GM21619 (cell line): ENCODE measurements at regions not wholly inside any gene's neighbourhood (a gene's known extent, or its start where the extent isn't known, plus 50 kb on each side); places are given as distances from the start of the nearest gene placed in this dataset.
A peak's percentile ranks its signal among the peaks of the same experiment; 100 is the strongest.
"Not testable (repeated sequence)": the region's sequence is repeated elsewhere in the genome, so short reads cannot be mapped to it uniquely, and the experiment has no call there.

Experiments used
- ATAC-seq: cut with Tn5 transposase; IDR thresholded peaks from one replicate; pipeline ENCODE4 v1.9.1; 2021; ENCODE audit not compliant: unreplicated experiment

- no peak for ATAC-seq
Measured at GRCh38 chr4:170348945-170349344, 259.2 kb upstream of the AADAT start.

GRCh38 chr4:170347191-170347590 lies 257.4 kb upstream of the AADAT start:
- not testable (repeated sequence) for ATAC-seq

- no peak for ATAC-seq
Measured at GRCh38 chr4:170339522-170339921, 249.8 kb upstream of the AADAT start.

- ATAC-seq: peak; percentile 90
Measured at GRCh38 chr4:170336238-170336775, 246.6 kb upstream of the AADAT start.

- no peak for ATAC-seq
Measured at GRCh38 chr4:170325599-170325998, 235.8 kb upstream of the AADAT start.

- no peak for ATAC-seq
Measured at GRCh38 chr4:170323623-170324022, 233.9 kb upstream of the AADAT start.

GRCh38 chr4:170307182-170307581 lies 217.4 kb upstream of the AADAT start:
- no peak for ATAC-seq

- no peak for ATAC-seq
Measured at GRCh38 chr4:170306208-170306607, 216.5 kb upstream of the AADAT start.

GRCh38 chr4:170305627-170306026 lies 215.9 kb upstream of the AADAT start:
- ATAC-seq: no peak

- no peak for ATAC-seq
Measured at GRCh38 chr4:170281027-170281426, 191.3 kb upstream of the AADAT start.

GRCh38 chr4:170278460-170278859 lies 188.7 kb upstream of the AADAT start:
- ATAC-seq: no peak

GRCh38 chr4:170274616-170275015 lies 184.9 kb upstream of the AADAT start:
- no peak for ATAC-seq

- no peak for ATAC-seq
Measured at GRCh38 chr4:170272959-170273358, 183.2 kb upstream of the AADAT start.

- ATAC-seq: no peak
Measured at GRCh38 chr4:170271723-170272122, 182.0 kb upstream of the AADAT start.

- no peak for ATAC-seq
Measured at GRCh38 chr4:170270628-170271027, 180.9 kb upstream of the AADAT start.

GRCh38 chr4:170269950-170270349 lies 180.2 kb upstream of the AADAT start:
- no peak for ATAC-seq

GRCh38 chr4:170259631-170260153 lies 169.9 kb upstream of the AADAT start:
- ATAC-seq: peak; percentile 99

GRCh38 chr4:170256807-170257206 lies 167.1 kb upstream of the AADAT start:
- no peak for ATAC-seq

GRCh38 chr4:170248576-170248975 lies 158.8 kb upstream of the AADAT start:
- no peak for ATAC-seq

GRCh38 chr4:170248029-170248428 lies 158.3 kb upstream of the AADAT start:
- ATAC-seq: no peak

GRCh38 chr4:170247596-170247995 lies 157.8 kb upstream of the AADAT start:
- ATAC-seq: no peak

GRCh38 chr4:170243662-170244288 lies 154.0 kb upstream of the AADAT start:
- no peak for ATAC-seq

GRCh38 chr4:170242471-170242870 lies 152.7 kb upstream of the AADAT start:
- ATAC-seq: no peak
